HG03460 (cell line): ENCODE measurements at regions not wholly inside any gene's neighbourhood (a gene's known extent, or its start where the extent isn't known, plus 50 kb on each side); places are given as distances from the start of the nearest gene placed in this dataset.

Experiments used
- ATAC-seq: cut with Tn5 transposase; IDR thresholded peaks from one replicate; pipeline ENCODE4 v1.9.1; 2021; ENCODE audit not compliant: unreplicated experiment

DNA sequence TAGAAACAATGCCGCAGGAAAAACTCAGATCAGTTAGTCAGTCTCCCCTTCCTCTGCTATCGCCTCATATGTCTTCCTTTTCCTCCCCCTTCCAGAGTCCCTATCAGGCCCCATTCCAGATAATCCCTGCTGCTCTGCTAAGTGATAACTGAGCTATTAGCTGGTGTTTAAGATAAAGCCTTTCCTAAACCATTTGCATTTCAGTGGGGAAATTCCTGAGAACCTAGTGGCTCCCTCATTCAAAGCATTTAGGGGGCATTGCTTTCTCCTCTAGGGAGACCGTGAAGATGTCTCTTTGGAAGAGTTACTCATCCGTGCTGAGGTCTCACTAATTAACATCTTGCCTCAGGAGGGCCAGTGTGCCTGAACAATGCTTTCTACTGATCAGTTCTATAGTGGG, 401.6 kb downstream of the NPIPA7 start:
- ATAC-seq, result no peak

DNA sequence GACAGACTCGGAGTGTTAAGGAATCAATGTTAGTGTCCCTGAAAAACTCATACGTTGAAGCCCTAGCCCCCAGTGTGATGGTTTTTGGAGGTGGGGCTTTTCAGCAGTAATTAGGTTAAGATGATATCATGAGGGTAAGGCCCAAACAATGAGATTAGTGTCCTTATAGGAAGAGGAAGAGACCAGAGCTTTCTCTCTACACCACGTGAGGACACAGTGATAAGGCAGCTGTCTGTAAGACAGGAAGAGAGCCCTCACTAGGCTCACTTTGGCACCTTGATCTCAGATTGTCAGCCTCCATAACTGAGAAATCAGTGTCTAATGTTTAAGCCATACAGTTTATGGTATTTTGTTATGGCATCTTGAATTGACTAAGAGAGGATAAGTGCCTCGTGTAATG, 403.2 kb downstream of the NPIPA7 start:
- no peak for ATAC-seq

DNA sequence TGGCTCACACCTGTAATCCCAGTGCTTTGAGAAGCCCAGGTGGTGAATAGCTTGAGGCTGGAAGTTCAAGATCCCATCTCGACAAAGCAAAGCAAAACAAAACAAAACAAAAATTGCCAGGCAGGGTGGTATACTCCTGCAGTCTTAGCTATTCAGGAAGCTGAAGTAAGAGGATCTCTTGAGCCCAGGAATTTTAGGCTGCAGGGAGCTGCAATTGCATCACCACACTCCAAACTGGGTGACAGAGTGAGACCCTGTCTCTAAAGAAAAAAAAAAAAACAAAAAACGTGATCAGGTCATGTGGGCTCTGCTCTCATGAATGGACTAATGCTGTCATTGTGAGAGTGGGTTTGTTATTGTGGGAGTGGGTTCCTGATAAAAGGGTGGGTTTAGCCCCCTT, 409.1 kb downstream of the NPIPA7 start:
- ATAC-seq, result no peak

DNA sequence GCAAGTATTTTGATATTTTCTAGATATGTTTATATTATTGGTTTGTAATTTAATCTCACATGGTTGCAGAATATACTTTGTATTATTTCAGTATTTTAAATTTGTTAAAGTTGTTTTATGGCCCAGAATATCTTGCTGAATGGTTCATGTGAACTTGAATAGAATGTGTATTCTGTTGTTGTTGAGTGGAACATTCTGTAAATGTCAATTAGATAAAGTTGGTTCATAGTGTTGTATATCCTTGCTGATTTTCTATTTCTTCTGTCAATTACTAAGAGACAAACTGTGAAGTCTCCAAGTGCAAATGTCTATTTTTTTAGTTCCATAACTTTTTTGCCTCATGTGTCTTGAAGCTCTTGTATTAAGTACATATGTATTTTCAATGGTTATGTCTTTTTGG, 411.7 kb downstream of the NPIPA7 start:
- ATAC-seq, result no peak

DNA sequence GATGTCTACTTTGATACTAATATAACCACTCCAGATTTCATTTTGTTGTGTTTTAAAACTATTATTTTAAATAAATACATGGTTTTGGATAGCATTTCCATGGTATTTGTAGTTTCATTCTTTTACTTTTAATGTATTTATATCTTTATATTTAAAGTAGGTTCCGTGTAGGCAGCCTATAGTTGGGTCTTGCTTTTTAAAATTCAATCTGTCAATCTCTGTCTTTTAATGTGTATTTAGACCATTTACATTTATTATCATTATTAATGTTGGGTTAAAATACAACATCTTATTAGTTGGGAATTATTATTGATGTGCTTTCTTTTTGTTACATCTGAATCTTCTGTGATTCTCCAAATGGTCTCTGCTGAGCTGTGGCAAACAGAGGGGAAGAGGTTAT, 412.1 kb downstream of the NPIPA7 start:
- ATAC-seq, result no peak

DNA sequence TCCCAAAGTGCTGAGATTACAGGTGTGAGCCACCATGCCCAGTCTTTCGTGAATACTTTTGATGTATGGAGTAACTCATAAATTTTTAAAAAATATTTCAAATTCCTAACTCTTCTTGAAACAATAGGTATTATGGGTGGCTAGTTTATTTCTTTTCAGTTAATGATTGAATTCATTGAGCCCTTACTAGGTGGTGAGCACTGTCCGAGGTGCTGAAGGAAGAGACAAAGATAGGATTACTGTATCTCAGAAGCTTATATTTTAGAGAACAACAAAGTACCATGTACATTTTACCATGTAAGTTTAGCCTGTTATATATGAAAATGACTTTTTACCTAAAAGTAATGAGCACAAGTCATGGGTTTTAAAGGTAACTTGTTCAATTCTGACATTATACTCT, 418.3 kb downstream of the NPIPA7 start:
- no peak for ATAC-seq

DNA sequence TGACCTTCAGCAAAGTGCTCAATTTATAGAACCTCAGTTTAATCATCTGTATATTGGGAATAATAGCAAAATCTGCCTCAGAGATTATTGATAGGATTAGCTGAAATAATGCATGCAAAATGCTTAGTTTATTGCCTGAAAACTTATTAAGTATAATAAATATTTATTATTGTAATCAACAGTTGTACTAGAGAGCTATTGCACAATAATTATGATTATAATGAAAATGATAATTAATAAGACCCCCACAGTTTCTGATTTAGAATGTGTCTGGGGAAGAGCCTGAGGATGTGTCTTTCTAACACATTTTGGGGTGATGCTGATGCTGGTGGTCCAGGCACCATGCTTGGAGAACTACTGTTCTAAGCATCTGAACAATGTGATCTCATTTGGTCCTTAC, 419.6 kb downstream of the NPIPA7 start:
- ATAC-seq, result no peak

DNA sequence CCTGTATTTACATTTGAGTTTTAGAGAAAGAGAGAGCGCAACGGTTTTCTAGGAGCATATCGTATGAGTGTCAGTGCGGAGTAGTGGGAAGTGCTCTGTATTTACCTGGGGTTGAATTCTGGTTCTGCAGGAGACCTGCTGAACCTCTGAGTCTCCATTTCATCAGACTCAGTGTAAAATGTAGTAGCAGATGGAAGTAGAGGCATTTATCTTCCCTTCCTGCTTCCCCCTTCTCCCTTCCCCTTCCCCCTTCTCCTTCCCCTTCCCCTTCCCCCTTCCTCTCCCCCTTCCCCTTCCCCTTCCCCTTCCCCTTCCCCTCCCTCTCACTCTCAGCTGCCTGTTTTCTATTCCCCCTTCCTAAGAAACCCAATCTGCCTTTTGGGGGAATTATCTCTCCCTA, 426.9 kb downstream of the NPIPA7 start:
- ATAC-seq, result no peak

DNA sequence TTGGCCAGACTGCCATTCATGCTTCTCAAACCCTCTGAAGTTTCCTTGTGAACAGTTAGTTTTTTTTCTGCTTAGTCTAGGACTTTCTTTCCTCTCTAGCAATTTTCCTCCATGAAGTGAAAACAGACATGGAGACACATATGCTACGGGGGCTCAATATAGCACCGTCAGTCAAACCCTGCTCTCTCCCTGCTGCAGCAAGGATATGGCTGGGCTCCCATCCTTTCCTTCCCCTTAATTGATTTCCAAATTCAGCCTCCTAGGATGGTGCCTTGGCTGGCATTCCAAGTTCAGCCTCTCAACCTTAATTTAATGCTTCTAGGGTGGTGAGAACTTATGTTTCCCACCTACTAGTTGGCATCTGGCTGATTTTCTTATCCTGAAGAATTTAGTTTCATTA, 436.7 kb downstream of the NPIPA7 start:
- ATAC-seq, result no peak

DNA sequence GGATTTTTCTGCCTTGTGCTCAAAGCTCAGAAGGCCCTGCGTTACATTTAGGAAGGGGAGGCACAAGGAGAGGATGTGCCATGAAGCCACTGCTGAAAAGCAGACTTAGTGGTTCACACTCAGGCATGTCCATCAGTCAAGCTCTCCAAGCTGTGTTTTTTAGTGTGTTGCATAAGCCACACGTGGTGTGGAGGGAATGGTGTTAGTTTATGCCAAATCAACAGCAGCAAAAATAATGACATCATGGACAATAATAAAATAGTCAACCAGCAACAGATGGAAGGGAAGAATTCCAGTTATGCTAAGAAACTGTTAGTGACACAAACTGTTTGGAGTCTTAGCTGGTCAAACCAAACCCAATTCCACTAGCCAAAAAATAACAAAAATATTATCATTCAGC, 438.3 kb downstream of the NPIPA7 start:
- no peak for ATAC-seq

DNA sequence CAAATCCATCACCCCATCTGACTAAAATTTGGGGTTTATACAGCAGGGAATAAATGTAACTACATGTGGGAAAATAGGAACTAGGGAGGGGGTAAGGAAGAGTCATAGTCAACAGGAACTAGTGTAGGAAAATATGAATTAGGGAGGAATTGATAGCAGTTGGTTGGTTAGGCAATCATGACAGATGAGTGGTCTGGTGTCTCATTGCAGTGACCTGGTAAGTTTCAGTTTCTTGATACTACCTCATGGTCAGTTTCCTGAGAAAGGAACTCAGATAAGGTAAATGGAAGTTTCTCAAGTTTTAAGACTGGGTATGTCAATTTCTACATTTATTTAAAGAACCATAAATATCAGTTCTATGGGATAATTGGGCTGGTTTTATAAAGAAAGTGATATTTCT, 442.3 kb downstream of the NPIPA7 start:
- no peak for ATAC-seq

DNA sequence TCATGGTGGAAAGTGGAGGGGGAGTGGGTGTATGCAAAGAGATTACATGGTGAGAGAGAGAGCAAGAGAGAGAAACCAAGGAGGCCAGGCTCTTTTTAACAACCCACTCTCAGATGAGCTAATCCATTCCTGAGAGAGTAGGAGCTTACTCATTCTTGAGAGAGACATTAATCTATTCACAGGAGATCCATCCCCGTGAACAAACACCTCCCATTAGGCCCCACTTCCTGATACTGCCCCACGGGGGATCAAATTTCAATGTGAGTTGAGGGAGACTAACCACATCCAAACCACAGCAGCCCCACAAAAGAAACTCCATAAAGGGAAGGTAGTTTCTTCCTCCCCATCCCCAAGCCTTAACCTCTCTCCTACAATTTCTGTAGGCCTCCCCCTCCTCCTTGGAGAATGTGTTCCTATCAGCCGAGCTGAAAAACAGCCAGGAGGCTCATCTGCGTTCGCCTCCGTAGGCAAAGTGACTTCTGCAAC, 450.0 kb downstream of the NPIPA7 start:
- ATAC-seq, result no peak

DNA sequence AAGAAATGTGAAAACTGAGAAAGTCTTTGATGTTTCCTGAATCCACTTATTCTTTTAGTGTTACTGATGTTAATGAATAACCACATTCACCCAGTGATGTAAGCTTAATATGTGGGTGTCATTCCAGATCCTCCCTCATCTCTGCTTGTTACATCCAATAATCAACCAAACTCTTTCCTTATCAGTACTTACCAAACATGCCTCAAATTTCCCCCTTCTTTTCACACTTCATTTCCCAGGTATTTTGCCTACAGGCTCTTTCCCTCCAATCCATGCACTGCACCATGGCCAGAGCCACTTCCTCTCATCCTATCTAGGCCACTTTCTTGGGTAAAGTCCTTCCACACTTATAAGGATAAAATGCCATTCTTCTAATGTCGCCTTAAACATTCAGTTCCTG, 451.5 kb downstream of the NPIPA7 start:
- no peak for ATAC-seq

DNA sequence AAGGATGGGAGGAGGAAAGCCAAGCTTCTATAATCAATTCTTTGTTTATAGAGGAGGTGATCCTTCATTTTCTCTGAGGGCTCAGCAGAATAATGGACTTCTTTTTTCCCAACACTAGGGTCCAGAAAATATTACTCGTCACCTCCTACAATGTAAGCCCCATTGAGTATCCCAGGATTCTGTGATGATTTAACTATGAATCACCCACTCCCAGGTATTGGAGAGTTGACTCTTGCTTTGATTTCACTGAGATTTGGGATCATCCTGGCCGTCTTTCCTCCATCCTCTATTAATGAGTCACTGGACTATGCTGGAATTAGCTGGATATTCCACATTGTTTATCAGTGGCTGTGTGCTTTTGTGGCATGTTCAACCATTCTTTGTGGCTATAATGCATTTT, 452.0 kb downstream of the NPIPA7 start:
- ATAC-seq, result no peak

DNA sequence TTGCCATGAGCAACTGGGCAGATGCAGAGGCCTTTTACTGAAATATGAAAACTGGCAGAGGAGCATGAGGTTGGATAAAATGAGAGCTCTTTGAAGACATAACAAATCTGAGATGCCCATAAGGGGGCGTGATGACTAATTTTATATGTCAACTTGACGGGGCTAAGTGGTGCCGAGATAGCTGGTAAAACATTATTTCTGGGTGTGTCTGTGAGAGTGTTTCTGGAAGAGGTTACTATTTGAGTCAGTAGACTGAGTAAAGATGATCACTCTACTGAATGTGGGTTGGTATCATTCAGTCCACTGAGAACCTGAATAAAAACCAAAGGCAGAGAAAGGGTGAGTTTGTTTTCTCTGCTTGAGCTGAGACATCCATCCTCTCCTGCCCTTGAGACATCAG, 454.2 kb downstream of the NPIPA7 start:
- ATAC-seq, result no peak

DNA sequence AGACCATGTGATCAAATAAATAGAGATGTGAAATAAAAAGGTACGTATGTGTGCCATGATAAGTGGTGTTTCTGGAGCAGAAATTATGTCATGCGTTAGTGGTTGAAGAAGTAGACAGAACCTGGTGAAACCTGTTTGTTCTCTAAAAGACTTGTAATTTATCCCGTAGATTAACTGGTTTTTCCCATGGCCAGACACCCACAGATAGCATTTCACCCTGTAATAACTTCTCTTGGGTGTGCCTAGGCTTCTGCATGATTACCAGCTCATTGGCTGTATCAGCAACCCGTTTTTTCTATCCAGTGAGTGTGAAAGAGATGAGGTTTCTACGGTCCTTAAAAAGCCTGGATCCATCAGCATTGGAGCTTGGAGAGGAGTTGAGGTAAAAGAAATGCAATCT, 471.3 kb downstream of the NPIPA7 start:
- no peak for ATAC-seq

DNA sequence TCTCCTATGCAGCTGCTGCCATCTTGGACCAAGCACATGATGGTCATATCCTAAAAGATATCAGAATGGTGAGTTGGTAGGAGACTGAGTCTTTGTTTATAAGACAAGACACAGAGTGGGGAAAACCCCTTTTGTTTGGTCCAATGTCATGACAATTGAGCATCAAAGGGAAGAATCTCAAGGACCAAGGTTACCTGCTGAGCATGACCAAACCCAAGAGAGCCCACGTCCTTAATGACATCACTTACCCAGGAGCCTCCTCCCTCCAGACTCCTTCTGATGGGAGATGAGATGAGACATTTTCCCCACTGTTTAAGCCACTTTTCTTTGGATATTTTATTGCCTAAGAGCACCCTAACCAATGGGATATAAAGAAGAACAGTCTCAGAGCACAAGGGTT, 478.1 kb downstream of the NPIPA7 start:
- ATAC-seq, result no peak

DNA sequence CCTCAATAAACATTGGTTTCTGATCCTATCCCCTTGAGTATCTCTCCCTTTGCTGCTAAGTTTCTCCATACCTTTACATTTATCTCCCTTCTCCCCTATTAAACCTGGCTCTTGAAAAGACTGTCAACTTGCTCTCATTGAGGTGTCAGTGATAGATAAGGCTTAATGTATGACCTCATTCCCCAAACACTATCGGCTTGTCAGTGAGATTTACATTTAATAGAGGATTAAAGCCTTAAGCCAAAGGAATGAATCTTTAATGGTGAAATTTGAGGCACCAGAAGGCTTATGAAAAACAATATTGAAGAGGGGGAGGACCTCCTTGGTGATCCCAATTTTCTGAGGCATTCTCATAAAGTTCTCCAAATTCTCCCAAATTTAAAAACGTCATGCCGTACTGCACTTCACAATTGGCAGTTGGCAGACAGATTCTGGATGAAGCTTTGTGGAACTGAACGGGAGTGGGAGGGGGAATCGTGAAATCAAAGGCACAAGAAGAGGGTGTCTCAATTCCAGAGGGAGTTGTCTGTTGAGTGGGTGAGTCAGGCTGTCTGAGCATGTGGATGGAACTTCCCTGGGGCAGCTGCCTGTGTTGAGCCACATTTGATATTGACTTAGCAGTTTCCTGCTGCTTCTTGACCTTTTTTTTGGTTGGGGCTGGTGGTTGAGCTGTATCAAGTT, 478.8 kb downstream of the NPIPA7 start:
- ATAC-seq, result no peak

DNA sequence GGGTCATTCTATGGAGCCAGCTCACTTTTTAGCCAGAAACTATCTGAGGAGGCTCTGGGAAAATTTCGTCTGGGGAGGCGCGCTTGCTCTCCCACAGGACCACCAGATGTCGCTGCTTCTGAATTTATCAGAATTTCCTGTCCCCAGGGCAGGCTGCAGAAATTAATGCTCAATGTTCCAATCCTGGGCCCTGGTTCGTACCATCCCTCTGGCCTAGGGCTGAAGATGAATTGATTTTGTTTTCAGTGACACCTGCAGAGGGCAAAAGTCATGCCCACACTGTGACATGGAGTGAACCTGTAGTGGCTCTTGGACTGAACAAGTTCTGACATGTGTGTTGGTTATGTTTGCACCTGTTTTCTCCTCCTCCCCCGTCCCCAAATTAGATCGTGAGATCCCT, 482.6 kb downstream of the NPIPA7 start:
- ATAC-seq, result no peak

DNA sequence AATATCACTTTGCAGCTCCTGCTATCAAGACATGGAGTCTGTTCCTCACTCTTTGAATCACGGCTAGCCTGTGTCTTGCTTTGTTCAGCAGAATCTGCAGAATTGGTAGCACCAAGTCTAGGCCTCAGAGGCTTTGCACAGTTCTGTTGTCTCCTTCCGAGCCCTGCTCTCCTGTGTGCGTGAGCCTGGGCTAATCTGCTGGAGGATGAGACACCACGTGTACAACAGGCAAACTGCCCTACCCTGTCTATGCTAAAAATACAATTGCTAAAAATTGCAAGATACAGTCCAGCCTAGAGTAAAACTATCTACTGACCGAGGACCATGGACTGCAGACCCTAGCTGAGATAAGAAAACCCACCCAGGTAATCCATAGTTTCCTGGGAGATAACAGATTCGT, 484.7 kb downstream of the NPIPA7 start:
- ATAC-seq, result no peak

DNA sequence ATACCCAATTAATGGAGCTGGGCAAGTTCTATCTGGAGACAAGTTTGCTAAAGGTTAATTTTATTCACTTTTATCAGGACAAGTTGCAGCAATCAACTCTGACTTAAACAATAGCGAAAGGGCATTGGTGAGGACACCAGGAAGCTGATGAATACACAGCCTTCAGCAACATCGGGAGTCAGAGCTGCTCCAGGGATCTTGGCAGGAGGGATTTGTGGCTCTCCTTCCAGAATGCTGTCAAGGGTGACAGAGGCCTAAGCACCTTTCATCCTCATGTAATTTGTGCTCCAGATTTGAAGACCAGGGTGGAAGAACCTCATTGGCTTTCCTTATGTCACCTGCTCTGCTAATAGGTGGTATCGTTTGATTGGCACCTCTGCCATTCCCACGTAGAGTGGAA, 485.6 kb downstream of the NPIPA7 start:
- ATAC-seq, result no peak

DNA sequence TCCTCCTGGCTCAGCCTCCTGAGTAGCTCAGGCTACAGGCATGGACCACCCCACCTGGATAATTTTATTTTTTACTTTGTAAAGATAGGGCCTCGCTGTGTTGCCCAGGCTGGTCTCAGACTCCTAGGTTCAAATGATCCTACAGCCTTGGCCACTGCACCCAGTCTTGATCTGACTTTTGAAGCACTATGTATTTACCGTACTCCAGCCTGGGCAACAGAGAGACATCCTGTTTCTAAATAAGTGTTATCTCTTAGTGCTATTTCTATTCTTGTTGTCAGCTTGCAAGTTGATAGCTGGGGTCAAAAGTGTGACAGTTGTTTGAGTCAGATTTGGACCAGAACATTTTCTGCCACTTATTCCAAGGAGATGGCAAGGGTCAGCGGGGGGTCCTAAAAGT, 486.4 kb downstream of the NPIPA7 start:
- no peak for ATAC-seq

DNA sequence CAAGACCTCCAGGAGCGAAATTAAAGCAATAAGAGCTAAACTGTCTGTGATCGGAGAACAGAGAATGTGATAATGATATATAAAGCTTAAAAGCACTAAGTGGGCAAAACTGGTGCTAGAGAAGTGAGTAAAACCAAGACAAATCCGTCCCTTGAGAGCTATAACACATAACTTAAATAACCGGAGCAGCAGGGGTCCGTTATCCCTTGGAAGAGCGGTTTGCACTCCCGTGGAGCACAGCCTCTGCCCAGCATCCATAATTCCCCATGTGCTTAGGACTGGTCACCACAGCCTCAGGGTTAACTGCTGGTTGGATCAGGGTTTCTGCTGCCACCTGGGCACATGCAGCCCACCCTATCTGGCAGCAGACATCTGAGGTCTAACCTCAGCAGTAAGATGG, 489.0 kb downstream of the NPIPA7 start:
- ATAC-seq, result no peak

DNA sequence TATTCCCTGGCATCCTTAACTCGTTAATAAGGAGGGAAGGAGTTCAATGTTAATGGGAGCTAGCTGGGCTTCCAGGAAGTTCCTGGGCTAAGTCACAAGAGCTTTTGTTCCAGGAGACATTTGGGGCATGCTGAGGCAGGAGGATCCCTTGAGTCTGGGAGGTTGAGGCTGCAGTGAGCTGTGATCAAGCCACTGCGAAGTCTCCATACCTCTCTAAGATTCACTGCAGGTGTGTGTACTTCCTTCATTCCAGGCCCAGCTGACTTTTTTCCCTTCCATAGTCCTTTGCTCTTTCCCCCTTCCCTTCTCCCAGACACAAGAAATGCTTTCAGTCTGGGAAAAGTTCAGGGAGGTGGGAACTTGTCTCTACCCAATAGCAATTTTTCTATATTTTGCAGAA, 489.8 kb downstream of the NPIPA7 start:
- ATAC-seq, result no peak
